B cell (primary cell): ENCODE measurements at regions not wholly inside any gene's neighbourhood (a gene's known extent, or its start where the extent isn't known, plus 50 kb on each side); places are given as distances from the start of the nearest gene placed in this dataset.

ENCODE experiments used
- CTCF ChIP-seq: fragments of 200-600 bp; IDR thresholded peaks from one replicate; pipeline ENCODE4 v1.8.0; 2022; ENCODE audit warnings: antibody characterized with exemption, mild to moderate bottlenecking
- EZH2 ChIP-seq: IDR thresholded peaks from 2 replicates; pipeline ENCODE4 v1.6.1; 2012; ENCODE audit warnings: borderline replicate concordance, low read depth, mild to moderate bottlenecking, moderate library complexity, low read length; ENCODE audit not compliant: insufficient read depth, poor library complexity, severe bottlenecking

DNA sequence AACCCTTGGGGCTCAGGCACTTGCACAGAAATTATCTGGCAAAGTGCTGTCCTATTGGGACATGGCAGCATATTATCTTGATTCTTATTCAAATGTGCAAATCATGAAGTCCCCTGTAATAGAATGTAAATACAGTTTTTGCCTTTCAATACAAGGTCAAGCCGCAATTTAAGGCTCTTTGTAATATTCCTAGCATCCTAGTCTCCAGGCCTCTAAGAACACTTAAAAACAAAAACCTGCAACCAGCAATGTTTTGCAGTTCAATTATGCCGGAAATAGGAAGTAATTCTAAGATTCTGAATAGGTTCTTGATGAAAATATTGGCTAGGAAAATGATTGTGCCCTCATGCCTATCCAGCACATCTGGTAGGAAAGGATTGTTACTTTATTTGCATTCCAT, 197.2 kb upstream of the IRAK1BP1 start:
- TF ChIP-seq CTCF = no peak
- TF ChIP-seq EZH2 = no peak
